HK-2 (cell line): ENCODE measurements at regions not wholly inside any gene's neighbourhood (a gene's known extent, or its start where the extent isn't known, plus 50 kb on each side); places are given as distances from the start of the nearest gene placed in this dataset.
"Not testable (repeated sequence)": the region's sequence is repeated elsewhere in the genome, so short reads cannot be mapped to it uniquely, and the experiment has no call there.

ENCODE experiments used
- DNase-seq: peaks from one replicate; pipeline ENCODE4 v3.0.0-alpha.2; 2018; ENCODE audit not compliant: unreplicated experiment

DNA sequence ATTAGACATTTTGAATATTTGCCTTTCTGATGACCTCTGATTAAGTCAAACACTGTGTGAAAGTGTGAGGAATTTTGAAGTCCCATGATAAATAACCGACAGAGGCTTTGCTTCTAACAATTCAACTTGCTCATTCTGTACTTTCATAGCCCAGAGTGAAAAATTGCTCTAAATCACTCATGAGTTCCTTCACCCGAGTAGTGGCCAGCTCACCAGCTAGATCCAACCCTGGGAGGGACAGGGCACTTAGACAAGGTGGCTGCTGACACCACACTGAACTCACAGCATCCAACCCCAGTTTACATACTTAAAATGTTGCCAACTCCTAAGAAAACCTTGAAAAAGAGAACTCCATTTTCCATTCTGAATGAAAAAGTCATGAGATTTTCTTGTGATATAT is 80.0 kb upstream of the LYZL1 start:
- no peak for DNase-seq

DNA sequence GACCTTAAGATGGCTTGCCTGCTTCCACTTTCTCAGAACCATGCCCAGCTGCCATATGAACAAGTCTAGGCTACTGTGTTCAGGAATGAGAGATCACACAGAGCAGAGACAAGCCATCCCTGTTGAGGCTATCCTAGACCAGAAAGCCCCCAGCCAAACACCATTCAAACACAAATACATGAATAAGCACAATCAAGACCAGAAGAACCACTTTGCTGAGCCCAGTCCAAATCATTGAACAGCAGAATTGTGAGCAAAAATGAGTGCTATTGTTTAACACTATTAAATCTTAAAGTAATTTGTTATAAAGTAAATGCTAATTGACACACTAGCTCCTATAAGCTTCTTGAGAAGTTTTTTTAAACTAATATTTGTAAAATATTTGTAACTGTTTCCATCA is 79.0 kb upstream of the LYZL1 start:
- no peak for DNase-seq

DNA sequence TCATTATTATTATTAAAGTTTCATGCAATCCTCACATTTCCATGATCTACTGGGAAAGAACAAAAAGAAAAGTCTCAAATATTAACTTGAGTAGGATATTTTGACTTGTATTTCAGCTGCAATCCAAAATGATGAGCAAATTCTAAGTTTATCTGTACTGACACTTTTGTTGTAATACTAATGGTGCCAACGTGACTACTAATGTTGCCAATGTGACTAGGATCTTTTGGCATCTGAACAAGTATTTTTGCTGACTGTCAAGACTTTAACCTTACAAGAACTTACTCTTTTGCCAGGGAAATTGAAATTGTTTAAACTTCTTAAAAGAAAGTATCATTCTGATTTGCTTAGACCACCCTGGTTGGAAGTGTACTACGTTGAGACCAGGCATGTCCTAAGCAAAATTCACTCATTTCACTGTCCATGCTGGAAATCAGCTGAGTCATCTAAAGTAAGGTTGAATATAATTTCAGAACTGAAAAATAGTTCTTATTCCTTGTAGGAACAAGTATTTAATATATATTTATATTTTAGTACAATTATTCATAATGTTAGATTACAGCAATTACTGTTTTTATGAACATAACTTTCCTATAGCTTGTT is 78.5 kb upstream of the LYZL1 start:
- DNase-seq, result no peak

DNA sequence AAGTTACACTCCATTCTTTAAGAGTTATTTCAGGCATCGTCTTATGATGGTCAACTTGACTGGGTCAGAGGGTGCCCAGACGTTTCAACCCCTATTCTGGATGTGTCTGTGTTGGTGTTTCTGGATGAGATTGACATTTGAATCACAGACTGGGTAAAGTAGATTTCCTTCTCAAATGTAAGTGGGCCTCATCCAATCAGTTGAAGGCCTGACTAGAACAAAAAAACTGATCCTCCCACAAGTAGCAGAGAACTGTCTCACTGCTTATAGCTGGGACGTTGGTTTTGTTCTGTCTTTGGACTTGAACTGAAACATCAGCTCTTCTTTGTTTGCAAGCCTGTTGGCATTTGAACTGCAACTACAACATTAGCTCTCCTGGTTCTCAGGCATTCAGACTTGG is 76.3 kb upstream of the LYZL1 start:
- DNase-seq, result no peak

DNA sequence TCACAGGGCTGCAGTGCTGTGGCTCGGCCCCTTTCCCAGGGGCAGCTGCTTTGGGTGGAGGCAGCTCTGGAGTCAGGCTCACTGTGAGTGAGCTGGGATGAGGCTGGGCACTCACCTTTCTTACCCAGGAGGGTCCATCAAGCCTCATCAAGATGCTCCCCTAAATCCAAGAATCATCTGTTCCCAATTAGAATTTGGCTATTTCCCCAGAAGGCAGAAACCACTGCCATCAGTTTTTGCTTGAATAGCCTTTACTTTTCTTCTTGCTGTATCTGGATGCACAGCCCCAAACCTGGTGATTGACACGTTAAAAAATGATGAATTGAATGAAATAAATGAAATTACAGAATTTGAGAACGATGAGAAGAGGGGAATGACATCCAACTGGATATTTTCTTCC is 74.3 kb upstream of the LYZL1 start:
- no peak for DNase-seq

DNA sequence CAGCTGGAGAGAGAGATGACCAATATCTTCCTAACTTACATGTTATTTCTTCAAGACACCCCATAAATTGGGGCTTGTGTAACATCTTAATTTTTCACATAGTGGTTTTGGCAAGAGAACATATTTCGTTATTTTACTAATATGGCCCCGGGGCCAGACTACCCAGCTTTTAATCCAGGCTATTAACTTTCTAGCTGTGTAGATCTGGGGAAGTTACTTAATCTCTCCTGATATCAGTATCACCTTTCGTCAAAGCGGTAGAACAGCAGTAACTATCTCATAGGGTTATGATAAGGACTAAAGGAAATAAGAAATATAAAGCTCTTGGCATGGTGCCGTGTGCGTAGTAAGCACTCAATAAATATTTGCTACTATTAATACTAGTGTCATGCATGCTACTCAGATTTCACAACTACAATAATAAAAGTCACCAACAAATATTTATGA is 71.6 kb upstream of the LYZL1 start:
- no peak for DNase-seq

DNA sequence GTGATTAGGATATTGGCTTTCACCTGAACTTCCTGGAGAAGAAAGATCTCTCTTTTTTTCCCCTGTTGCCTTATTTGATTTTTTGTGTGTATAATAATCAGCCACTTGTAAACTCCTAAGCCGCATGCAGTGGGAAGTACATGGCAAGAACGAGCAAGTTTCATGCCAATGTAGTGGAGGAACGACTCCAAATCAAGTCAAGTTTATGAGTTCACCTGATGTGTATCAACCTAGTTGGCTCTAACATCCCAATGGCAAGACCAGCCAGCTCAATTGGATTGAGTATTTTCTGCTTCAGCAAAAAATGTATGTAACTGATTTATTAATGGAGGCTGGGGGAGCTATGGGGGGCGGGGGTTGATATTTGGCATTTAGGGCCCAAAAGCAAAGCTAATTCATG is 65.5 kb upstream of the LYZL1 start:
- DNase-seq, result no peak

DNA sequence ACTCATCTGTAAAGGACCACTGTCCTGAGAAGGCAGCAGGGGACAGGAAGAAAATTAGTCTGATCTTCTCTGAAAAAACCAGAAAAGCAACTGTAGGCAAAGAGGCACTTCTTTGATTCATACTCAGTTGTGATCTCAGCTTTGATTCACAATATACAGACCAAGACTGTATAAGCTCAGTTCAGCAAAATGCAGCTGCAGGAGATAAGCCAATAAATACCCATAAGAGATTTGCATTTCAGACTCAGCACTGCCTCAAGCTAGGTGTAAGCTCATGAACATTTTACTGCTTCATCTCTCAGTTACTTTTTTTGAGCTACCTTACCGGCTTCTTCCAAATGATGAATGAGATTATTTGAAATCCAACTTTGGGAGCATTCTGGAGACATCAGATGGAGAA is 64.2 kb upstream of the LYZL1 start:
- no peak for DNase-seq

DNA sequence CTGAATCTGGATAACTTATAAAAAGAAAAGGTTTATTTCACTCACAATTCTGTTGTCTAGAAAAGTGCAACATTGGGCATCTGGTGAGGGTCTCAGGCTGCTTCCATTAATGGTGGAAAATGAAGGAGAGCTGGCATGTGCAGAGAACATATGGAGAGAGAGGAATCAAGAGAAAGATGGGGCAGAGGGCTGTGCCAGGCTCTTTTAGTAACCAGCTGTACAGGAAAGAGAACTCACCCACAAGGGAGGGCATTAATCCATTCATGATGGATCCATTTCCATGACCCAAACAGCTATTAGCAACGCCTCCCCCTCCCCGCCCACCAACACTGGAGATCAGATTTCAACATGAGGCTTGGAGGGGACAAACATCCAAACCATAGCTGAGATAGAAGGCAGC is 61.7 kb upstream of the LYZL1 start:
- DNase-seq, result no peak

DNA sequence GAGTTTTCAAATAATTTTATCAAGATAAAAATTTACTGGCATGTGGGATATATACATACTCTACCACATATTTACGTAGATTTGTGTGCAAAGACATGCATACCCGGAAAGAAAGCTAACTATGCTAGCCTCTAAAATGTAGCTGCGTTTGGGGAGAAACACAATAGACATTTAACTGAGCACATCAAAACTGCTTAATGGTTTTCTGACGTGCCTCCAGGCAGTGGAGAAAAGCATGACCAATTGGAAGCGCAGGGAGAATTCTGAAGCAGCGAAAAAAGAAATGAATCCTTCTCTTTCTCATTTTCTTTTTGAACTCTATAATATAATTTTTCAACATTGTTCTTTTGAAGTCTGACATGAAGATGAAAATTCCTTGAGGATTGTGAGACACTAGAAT is 60.3 kb upstream of the LYZL1 start:
- DNase-seq, result no peak

DNA sequence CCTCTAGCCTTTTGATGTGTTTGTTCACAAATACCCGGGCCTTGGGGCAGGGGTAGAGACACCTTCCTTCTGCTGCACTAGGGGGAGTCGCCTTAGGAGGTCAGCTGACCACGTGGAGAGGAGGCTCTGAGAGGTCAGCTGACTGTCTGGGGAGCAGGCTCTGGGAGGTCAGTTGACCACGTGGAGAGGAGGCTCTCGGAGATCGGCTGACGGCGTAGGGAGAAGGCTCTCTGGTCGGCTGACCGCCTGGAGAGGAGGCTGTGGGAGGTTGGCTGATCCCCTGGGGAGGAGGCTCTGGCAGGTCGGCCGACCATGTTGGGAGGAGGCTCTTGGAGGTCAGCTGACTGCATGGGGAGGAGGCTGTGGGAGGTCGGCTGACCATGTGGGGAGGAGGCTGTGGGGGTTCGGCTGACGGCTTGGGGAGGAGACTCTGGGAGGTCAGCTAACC is 59.6 kb upstream of the LYZL1 start:
- no peak for DNase-seq

DNA sequence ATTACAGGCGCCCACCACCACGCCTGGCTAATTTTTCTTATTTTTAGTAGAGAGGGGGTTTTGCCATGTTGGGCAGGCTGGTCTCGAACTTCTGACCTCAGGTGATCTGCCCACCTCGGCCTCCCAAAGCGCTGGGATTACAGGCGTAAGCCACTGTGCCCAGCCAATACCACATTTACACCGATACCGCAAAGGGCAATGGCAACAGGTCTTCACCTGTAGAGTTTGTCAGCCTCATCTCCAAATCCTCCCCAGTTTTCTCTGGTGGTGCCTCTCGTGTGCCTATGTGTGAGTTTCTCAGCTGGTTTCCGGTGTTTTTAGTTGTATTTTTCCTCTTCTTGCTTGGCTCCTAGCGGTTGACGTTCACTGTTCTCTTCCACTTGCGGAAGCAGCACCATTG is 52.0 kb upstream of the LYZL1 start:
- DNase-seq, result not testable (repeated sequence)

DNA sequence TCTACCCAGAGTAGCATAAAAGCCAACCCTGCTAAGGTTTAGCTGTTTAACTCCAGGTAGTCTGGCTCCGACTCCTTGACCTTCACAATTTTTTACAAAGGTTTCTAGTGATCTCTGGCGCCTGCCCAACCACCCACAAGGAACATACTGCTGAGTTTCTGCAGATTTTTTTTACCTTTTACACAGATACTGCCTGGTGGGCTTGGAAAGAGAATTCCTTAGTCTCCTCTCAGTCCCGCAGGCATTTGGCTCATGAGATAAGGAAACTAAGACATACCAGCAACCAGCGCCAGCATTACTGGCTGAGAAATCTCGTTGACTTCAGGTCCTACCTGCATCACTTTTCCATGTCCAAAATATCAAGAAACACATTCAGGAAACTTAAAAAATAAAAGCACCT is 51.1 kb upstream of the LYZL1 start:
- DNase-seq, result no peak

DNA sequence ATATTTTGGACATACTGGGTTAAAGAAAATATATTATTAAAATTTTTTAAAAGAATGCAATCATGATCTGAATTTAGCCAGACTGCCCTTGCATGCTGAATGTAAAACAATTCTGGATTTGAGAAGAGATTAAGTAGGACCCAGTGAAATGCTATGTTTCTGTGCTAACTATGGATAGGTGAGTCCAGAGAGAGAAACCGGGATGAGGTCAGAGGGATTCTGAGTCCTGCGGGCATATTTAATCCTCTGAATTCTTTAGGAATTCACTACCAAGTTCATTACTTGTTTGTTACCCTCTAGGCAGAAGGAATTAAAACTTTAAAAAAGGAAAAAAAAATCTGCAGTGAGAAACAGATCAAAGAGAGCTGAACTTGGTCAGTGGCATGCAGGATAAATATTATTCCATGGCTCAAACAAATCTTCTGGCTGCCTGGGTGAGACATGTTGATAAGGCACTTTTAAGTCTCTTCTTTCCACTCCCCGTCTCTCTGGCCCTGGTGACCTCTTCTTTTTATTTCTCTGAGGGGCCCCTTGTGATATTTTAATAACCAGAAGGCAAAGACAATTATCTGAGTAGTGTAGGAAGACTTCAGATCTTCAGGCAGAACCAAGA is 50.2 kb upstream of the LYZL1 start:
- no peak for DNase-seq
